ENCODE measurements at regions not wholly inside any gene's neighbourhood (a gene's known extent, or its start where the extent isn't known, plus 50 kb on each side); places are given as distances from the start of the nearest gene placed in this dataset.

DNA sequence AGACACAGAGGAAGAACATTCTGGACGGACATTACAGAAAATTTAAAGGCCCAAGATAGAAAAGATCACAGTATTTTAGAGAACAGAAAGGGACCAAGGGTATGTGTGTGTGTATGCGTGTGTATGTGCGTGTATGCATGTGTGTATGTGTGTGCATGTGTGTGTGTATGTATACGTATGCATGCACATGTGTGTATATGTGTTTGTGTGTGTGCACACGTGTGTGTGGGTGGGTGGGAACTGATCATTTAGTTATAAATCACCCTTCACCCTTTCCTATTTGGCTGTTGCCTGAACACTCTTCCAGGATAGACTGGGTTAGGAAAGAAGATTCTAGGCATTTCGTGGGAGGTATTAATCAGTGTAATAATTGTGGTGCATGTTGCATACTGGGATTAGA is 634.4 kb downstream of the DHX35 start:
- no peak for DNase-seq

DNA sequence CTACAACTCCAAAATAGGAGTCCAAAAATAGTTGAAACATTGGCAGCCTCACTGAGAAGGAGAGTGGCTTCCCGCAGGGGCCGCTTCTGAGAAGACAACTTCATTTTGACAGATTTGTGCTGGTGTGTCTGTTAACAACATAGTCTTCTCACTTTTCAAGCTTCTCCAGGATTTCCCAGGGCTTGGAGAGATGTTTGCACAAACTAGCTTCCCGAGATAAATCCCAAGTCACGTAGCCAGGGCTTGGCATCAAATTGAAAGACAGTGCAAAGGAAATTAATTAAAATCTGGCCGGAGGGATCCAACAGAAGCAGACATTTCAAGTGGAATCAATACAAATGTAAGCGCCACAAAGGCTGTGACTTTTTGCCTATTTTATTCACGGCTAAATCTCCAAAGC is 630.2 kb downstream of the DHX35 start:
- no peak for DNase-seq

DNA sequence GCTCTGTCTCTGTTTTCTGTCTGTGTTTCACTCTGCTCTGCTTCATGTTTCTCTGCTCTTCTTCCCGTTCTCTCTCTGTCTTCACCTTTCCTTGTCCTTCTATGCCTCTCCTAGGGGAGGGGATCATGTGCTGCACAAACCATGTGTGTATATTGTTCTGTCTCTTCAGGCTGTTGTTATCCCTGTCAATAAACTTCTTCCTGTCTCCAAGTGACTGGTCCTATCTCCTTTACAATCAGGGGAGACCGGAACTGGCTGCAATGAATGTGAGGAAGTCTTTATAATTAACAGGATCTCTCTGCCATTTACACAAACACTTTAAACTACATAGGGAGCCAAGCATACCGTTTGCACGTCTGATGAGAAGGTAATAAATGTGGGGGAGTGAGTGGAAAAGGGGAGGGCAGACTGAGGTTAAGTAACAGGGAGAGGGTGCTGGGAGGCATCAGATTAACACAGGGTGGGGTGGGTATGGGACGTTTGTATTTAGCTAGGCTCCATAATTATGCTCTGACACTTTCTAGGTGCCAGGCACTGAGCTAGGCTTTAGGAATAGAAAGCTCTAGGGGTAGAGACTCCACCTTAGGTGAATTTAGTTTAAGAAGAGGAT is 626.1 kb downstream of the DHX35 start:
- DNase-seq = no peak

DNA sequence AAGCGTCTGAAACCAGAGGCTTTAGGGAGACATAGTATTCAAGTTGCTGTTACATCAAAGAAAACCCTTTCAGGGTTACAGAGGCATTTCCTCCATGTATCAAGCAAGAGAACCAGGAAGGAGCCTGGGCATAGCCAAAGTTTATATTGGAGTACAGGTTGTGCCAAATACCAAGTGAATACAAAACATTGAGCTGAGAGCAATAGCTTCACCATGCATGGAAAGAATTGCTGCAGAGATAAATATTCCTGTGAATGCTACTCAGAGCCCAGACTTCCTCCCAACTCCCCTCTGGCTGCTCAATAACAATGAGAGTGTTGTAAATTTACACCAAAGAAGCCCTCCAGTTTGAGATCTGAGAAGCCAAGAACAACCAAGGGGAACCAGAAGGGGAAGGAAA is 618.9 kb downstream of the DHX35 start:
- DNase-seq = no peak

DNA sequence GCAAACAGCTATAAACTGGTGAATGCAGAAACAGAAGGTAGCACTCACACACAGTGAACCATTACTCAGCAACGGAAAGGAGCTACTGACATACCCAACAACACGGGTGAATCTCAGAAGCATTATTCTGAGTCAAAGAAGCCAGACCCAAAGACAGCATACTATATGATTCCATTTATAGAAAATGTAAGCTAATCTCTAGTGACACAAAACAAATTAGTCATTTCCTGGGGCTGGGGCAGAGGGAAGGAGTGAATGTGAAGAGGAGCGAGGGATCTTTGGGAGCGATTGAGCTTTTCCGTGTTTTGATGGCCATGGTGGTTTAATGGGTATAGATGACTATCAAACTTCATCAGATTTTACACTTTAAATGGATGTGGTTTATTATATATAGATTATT is 614.6 kb downstream of the DHX35 start:
- DNase-seq = no peak

DNA sequence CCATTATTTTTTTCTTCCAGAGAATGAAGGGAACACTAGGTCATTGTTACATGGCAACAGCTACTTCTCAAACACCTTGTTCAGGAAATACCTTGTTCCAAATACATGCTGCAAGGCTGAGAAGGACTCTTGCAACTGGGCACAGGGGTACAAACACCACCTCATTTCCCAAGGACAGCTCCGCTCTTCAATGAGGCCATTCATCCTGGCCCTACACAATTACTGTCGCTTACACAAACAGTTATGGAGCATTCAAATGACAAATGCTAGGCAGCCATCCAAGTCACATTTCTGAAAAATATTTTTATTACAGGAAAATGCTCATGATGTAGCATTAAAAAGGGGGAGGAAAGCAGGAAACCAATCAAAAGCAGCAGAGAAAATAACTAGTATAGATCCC is 611.9 kb downstream of the DHX35 start:
- DNase-seq = no peak

DNA sequence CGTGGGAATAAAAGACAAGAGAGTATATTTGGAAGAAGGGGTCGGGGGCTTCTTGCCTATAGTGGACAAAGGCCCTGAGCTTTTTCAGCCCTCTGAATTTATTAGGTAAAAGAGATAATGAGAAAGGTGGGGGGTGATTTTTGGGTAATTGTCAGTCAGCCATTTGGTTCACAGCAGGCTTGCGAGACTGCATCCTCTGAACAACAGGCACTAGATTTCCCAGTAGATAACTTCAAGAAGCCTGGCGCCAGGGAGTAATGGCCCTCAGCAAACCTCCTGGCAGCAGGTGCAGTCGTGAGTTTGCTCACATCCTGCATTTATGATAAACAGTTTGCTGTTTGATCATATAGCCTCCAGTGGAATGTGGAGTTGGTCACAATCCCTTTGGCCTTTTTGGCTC is 609.0 kb downstream of the DHX35 start:
- DNase-seq = no peak

DNA sequence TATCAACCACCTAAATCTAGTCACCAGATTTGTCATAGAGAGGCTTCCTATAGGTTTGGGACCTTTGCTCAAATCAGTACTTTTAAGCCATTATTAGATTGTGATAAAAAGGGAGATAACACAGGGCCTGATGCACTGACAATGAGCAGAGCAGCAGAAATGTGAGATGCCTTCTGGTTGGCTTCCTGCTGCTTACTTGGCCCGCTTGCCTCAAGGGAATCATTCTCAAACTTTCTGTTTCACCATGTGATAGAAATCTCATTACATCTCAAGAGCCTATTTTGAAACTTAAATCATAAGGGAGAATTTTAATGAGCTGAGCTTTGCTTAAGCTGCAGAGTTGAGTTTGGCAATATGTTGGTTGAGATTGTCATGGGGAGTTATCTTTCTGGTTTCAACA is 606.0 kb downstream of the DHX35 start:
- no peak for DNase-seq

DNA sequence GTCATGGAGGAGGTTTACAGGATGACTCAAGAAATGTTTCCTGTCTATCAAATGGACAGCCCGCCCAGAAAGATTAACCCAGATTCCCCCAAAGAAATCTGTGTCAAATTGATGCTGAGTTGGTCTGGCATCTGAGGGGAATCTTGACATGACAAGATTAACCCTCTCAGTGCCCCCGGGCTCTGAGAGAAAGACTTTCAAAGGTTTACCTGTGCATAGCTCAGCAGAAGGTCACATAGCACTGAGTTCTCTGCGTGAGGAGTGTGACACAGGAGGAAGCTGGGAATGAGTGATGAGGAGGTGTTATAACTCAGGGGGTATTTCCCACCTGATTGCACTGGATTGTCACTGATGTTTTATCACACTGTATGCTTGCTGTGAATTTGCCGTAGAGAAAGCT is 601.2 kb downstream of the DHX35 start:
- no peak for DNase-seq

DNA sequence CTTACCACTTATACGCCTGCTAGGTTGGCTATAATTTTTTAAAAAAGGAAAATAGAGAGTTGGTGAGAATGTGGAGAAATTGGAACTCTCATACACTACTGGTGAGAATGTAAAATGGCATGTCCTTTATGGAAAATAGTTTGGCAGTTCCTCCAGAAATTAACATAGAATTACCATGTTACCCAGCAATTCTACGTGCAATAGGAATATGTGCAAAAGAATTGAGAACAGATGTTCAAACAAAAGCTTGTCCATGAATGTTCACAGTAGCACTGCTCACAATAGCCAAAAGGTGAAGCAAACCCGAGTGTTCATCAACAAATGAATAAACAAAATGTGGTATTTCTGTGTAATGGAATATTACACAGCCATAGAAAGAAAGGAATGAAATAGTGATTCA is 592.2 kb downstream of the DHX35 start:
- DNase-seq = no peak

DNA sequence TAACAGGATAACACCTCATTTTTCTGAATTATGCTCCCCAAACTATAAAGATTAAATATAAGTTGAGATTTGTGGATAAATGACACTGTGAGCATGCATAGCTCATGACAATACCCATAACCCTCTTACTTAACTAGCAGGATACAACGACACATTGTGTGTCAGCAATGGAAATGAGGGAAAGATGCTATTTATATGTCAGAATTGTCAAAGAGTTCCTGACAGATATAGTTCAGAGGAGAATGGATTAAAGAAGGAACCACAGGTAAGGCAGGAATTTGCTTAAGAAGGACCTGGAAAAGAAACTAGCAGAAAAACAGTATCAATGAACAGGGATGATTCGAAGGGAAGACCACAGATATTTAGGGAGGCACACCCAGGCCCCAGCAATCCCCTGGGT is 591.0 kb downstream of the DHX35 start:
- no peak for DNase-seq

DNA sequence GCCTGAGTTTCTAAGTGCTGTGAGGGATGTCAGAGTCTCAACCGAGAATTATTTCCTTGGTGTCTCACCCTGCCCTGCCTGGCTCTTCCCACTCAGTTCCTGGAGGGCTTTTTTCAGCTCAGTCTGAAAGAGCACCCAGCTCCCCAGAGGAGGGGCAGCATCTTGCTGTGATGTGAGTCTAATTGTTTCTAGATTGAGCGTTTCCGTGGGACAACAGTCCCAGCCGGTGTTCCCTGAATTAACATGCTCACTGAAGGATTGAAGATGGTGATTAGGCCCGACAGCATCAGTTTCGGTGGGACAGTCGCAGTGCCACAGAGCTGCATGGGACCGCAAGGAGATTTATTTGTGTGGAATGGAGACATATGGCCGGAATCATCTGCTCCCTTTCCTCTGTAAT is 587.6 kb downstream of the DHX35 start:
- DNase-seq = no peak

DNA sequence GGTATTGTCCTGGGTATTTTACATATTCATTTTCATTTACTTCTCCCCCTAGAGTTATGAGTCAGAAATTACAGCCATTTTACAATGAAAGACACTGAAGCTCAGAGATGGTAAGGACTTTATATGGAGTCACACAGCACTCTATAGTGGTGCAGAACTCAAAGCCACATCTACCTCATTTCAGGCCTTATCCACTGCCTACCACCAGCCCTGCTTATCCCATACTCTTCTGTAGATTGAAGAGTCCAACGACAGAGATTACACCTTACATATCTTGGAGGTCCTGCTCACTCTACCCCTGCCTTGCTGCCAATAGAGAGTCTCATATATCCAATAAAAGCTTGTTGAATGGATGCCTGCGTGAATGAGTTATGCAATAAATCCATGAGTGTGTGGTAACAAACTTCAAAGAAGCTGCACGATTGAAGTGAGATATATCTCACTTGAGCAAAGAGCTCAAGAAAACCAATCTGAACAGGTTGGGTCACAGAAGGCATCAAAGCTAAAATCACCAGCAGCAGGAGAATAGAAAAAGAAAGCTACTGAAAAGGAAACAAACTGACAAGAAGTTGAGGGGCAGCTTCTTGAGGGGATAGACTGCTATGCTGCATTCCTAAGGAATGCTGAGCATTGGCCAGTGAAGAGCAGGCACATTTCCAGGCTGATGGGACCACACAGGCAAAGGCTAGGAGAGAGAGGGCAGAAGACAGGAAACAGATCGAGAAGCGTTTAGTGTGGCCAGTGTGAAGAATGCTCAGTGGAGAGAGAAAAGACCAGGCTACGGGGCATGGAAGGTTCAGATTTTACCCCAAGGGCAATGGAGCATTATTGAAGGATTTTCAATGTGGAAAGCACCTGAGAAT is 585.6 kb downstream of the DHX35 start:
- DNase-seq = no peak

DNA sequence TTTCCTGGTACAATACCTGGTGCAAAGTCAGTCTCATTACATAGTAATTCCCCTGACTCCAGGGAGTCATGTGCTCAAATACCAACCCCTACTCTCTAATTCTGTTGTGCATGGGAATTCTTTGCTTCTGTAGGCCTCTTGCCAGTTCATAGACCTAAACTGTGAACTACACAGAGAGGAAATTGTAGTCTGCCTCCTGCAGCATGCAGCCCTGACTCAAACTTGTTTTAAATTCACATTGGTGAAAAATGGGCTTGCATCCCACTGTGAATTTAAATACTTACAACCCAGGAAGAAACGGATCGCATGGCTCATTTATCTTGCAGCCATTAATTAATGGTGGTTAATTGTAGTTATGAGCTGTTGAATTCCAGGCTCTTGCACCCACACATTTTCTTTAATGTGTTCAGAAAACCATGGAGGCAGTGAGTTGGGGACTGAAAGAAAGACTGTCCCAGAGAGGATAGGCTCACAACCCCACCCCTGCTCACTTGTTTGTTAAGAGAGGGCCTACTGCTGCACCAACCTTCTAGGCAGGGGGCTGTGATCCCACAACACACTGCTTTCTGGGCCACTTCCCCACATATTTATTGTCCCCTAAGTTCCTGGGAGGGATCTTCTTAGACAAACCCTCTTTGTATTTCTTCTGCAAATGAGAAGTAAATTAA is 579.1 kb downstream of the DHX35 start:
- DNase-seq = no peak

DNA sequence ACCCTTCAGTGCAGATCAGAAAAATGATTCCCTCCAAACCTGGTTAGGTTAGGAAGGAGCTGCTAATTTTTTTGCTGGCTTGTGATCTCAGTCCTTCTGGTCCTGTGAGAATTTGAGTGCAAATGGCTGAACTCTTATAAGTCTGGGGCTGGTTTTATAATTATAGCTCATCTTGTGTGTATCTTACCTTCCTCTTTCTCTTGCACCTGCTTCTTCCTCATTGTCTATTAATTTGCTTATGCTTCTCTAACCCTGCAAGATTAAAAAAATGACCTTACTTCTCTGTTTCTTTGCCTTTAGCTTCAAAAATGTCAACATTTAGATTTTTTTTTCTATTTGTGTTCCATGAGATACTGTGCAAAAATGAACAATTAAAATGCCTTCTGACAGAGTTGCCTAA is 576.2 kb downstream of the DHX35 start:
- no peak for DNase-seq

DNA sequence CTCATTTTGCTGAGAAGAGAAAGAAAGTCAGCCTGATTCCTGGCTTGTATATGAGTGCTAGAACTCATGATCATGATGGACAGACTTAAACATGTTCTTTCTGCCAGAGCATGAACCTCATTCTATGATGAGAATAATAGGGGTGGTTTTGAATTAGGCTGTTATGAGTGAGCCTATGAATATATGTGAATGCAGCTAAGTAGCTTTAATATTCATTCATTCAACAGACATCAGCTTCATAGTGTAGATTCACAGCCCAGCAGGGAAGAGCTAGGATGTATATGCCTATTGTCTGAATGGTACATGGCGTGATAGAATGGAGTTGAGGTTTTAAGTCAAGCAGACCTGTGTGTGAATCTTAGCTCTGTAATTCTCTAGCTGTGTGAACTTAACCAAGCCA is 573.2 kb downstream of the DHX35 start:
- DNase-seq = no peak

DNA sequence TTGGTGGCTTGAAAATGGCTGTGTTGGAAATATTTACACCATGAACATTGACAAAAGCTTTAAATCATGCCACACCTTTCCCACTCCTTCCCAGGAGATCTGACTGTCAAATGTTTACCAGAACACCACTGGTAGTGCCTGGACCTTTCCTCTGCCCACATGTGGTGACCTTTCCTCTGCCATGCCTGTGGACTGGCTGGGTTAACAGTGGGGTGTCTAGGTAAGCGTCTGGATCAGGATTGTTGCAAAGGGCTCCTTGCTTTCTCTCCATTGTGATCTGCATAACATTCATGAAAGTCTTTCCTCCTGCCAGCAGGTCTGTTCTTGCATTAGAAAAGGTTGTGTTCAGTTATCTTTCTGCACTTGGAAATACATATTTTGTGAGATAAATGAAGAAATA is 572.7 kb downstream of the DHX35 start:
- DNase-seq = no peak

DNA sequence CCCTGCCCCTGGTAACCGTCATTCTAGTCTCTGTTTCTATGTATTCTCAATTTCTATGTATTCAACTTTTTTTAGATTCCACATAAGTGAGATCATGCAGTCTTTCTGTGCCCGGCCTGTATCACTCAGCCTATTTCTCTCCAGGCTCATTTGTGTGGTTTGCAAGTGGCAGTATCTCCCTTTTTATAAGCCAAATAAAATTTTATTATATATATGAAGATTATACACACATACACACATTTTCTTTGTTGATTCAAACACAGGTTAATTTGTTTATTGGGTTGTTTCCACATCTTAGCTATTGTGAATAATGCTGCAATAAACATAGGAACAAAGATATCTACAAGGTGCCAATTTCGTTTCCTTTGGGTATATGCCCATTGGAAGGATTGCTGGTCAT is 571.7 kb downstream of the DHX35 start:
- no peak for DNase-seq

DNA sequence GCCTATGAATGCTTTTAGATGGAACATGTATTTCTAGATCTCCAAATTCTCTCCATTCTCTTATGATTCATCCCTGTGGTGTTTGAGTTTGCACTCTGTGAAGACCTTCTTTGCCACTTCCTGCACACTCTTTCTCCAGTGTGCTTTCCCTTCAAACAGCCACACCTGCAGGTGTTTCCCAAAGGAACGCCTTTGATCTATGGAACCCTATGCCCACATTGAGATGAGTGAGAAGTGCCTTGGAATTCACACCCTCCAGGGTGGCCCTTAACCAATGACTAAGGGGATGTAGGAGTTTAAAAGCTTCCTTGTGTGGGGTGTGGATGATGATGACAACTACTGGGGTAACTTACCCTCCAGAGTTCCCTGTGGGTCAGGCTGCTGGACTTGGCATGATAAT is 570.1 kb downstream of the DHX35 start:
- DNase-seq = no peak

DNA sequence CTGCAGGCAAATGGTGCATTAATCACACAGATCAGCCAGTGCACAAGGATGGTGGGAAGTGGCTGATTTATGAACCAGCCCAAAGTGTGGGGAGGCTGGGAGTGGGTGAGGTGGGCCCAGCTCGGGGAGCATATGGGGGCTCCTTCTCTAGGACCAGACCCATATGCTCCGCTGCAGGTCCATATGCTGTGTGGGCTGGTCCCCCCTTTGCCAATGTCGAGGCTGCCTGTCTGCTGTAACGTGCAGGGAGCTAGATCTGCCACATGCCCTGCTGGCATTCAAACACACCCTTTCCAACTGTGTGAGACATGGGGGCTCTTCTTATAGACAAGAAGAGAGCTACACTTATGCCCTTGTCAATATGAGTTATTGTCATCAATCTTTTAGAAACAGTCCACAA is 566.3 kb downstream of the DHX35 start:
- no peak for DNase-seq

DNA sequence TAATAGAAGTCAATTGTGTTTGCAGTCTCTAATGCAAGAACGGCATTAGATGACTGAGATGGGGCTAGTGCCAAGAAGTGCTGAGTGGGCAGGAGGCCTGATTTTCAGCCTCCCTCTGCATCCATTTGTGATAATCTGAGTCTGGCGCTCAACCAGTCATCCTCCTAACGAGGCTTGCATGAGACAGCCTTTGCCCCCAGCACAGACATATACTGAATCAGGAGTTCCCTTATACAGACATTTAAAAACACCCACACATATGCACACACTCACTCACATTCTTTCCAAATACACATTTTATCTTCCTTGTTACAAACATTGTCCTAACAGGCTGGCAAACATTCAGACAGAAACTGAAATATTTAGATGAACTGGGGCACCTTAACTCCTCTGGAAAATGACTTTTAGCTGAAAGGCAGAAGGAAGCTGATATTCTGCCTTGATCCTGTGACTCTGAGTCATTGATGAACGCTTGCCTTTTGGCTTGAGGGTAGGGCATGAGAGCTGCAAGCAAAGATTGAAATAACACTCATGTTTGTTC is 562.3 kb downstream of the DHX35 start:
- no peak for DNase-seq

DNA sequence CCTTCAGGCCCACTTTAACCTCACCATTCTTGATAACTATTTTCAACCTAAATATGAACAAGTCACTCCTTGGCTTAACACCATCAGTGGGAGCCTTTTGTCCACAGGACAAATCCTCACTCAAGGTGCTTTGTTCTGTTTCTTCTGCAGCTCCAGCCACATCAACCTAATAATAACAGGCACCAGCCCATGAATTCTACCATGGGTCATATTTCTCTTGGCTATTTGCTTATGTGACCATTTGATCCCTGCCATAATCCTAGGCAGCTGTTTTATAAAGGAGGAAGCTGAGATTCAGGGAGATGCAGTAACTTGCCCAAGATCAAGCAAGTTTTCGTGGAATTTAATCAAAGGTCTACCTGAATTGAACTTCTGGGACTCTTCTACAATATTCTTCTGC is 561.3 kb downstream of the DHX35 start:
- DNase-seq = no peak

DNA sequence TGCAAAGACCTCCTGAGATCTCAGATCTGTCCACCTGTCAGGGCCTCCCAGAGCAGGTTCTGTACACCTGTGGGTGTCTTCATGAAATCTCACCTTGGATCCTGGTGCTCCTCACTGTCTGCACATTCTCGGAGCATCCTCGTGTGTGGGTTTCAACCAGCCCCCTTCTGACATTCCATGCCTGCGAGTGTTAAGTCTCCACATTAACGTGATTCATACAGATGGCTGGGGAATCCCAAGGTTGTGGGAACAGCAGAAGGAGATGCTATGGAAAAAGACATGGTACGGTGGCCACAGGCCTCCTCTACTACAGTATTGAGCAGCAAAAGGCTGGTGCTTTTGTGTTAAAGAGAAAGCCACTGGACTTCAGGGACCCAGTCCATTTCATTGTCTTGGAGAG is 556.5 kb downstream of the DHX35 start:
- DNase-seq = no peak

DNA sequence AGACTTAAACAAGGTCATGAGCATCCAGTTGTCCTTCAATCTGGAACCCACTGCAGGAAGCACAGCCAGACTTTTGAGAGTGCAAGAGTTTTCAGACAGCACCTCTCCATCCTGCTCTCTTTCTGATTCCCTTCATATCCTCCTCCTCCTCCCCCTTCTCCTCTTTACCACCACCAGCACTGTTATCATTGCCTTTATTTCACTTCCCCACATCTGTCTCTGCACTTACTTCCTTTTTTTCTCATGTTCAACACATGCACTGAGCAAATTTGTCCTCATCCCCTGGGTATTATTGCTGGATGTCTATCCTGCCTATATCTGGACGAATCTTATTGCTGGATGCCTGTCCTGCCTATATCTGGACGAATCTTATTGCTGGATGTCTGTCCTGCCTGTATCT is 554.8 kb downstream of the DHX35 start:
- no peak for DNase-seq

Measured in GOT3 (cell line).